ENCODE measurements at regions not wholly inside any gene's neighbourhood (a gene's known extent, or its start where the extent isn't known, plus 50 kb on each side); places are given as distances from the start of the nearest gene placed in this dataset.

DNA sequence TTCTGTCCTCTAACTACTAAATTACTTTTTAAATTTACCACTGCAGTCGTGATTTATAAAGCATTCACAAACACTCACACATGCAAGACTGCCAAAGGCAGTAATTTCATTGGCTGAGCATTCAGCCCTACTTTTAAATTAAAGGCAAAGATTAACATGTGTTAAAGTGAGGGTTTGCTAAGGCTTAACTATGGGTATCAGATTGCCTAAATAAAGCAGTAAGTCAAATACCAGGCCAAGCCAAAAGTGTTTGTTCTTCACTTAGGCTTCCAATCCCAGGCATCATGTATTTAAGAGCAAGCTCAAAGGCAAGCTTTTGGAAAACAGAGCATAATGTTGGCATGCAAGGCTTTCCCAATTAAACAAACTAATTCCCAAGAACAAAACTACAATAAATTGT is 187.3 kb downstream of the SUCNR1 start:
- Histone ChIP-seq H3K9ac (no peak overlapping the region), H3K27ac (no peak overlapping the region), H3K27me3 (no peaks in the 10 kb centered on the region), H4K20me1 (no peaks in the 10 kb centered on the region), H3K9me3 (replicated peaks in 1 of 11) (peaks cover 0 to 5% (median 0%) of the 10 kb centered on the region in 11 experiments; a peak in 1 of 22 replicates), H3K4me2 (no peak overlapping the region), H3K4me1 (no peaks in the 10 kb centered on the region), H3K4me3 (no peak overlapping the region), H3K36me3 (no peaks in the 10 kb centered on the region)
- TF ChIP-seq Cebpa-rat (IDR thresholded peaks at IDR 0.05): no peak

DNA sequence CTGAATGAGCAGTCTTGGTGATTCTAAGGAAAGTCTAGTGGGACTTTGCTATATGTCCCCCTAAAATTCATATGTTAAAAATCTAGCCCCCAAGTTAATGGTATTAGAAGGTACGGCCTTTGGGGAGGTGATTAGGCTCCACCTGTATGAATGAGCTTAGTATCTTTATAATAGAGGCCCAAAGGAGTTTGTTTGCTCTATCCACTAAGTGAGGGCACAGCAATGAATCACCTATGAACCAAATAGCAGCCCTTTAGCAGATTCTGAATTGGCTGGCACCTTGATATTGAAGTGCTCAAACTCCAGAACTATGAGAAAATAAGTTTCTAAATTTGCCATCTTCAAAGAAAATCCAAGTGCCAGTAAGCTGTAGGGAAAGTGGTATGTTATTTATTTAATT is 187.9 kb downstream of the SUCNR1 start:
- no peak for TF ChIP-seq Cebpa-rat (IDR thresholded peaks at IDR 0.05)
- Histone ChIP-seq H3K9ac (no peak overlapping the region), H3K4me3 (no peak overlapping the region), H3K4me1 (no peaks in the 10 kb centered on the region), H4K20me1 (no peaks in the 10 kb centered on the region), H3K27ac (no peak overlapping the region), H3K9me3 (replicated peaks in 1 of 11) (peaks cover 0 to 5% (median 0%) of the 10 kb centered on the region in 11 experiments; a peak in 1 of 22 replicates), H3K36me3 (no peaks in the 10 kb centered on the region), H3K27me3 (no peaks in the 10 kb centered on the region), H3K4me2 (no peak overlapping the region)

DNA sequence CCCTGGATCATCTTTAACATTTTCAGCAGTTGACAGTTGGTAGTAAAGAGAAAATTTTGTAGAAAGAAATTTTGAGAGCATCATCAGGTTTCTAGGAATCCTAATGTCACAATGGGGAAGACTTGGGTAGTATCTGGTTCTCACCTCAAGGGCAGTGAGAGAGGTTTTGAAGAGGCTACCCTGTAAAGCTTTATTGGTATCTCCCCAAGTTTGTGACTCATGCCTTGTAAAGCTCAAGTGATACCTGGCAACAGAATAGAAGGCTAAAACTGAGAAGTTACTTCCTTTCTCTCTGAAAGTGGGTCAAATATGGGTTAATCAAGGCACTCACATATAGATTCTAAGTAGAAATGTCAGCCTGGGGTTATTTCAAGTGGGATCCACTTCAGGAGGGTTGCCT is 196.4 kb downstream of the SUCNR1 start:
- TF ChIP-seq Cebpa-rat (IDR thresholded peaks at IDR 0.05): no peak
- no peak overlapping the region for H3K9ac ChIP-seq
- no peaks in the 10 kb centered on the region for H4K20me1 ChIP-seq
- no peak overlapping the region for H3K4me3 ChIP-seq
- H3K9me3 ChIP-seq (replicated peaks in 1 of 11): peaks cover 0 to 7% (median 0%) of the 10 kb centered on the region in 11 experiments; a peak in 2 of 22 replicates
- H3K4me1 ChIP-seq: no peaks in the 10 kb centered on the region
- no peaks in the 10 kb centered on the region for H3K36me3 ChIP-seq
- no peak overlapping the region for H3K27ac ChIP-seq
- no peaks in the 10 kb centered on the region for H3K27me3 ChIP-seq
- no peak overlapping the region for H3K4me2 ChIP-seq

DNA sequence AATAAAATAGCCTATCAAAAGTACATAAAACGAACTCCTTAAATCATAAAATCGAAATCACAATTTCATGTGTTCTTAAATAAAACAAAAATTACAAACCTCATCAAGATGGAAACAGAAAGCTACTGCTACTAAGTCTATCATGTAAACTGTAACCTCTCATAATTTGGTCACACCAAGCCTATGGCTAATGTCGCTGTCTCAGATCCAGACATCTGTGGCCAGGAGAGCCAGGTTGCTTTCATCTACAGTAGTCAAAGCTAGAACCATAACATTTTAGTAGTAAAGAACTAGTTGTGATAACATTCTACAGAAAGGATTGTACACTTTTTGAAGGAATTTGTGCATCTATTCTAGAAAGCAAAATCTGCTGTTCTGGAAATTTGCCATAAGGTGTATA is 197.4 kb upstream of the MBNL1 start:
- no peak for TF ChIP-seq Cebpa-rat (IDR thresholded peaks at IDR 0.05)

DNA sequence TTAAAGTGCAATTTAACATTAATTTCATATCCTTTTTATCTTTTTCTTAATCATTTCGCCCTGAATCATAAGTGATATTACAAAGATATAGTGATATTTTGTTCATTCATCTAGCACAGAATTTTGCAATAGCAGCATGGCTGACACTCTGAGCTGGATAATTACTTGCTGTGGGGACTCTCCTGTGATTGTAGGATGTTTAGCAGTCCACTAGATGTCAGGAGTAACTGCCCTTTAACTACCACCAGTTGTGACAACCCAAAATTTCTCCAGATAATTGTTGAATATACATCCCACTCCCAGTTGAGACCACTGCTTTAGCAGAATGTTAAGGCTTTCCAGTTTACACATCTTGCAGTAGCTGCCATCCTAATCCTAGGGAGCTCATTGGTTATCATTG is 196.8 kb upstream of the MBNL1 start:
- peaks cover 0 to 7% (median 0%) of the 10 kb centered on the region in 11 experiments; a peak in 2 of 22 replicates for H3K9me3 ChIP-seq (replicated peaks in 1 of 11)
- H3K4me1 ChIP-seq: no peaks in the 10 kb centered on the region
- TF ChIP-seq Cebpa-rat (IDR thresholded peaks at IDR 0.05): no peak
- H3K4me3 ChIP-seq: no peak overlapping the region
- H3K36me3 ChIP-seq: no peaks in the 10 kb centered on the region
- H3K4me2 ChIP-seq: no peak overlapping the region
- H3K27ac ChIP-seq: no peak overlapping the region
- H4K20me1 ChIP-seq: no peaks in the 10 kb centered on the region
- H3K27me3 ChIP-seq: no peaks in the 10 kb centered on the region
- no peak overlapping the region for H3K9ac ChIP-seq

More for the DNA sequence above, 197.4 kb upstream of the MBNL1 start:
- H3K27ac ChIP-seq: no peak overlapping the region
- no peak overlapping the region for H3K4me3 ChIP-seq
- H3K4me1 ChIP-seq: no peaks in the 10 kb centered on the region
- no peaks in the 10 kb centered on the region for H3K27me3 ChIP-seq
- no peaks in the 10 kb centered on the region for H4K20me1 ChIP-seq
- no peak overlapping the region for H3K9ac ChIP-seq
- H3K36me3 ChIP-seq: no peaks in the 10 kb centered on the region
- peaks cover 0 to 7% (median 0%) of the 10 kb centered on the region in 11 experiments; a peak in 2 of 22 replicates for H3K9me3 ChIP-seq (replicated peaks in 1 of 11)
- H3K4me2 ChIP-seq: no peak overlapping the region

DNA sequence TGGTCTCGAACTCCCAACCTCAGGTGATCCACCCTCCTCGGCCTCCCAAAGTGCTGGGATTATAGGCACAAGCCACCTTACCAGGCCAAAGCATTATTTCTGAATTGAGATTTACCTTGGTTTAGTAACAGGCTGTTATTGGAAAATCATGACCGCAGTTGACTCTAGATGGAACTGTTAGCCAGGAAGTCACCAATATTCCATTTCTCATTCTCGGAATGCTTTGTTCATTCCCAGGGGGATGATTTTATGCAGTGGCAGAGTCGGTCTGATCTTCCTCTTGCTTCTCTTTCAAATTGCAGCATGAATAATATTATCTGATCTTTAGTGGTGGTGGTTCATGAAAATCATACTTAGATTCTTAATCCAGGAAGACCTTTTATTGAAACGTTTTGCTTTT is 195.5 kb upstream of the MBNL1 start:
- Histone ChIP-seq H3K4me3 (no peak overlapping the region), H3K4me1 (no peaks in the 10 kb centered on the region), H3K27me3 (no peaks in the 10 kb centered on the region), H3K9ac (no peak overlapping the region), H3K4me2 (no peak overlapping the region), H3K27ac (no peak overlapping the region), H3K9me3 (replicated peaks in 1 of 11) (peaks cover 0 to 7% (median 0%) of the 10 kb centered on the region in 11 experiments; a peak in 2 of 22 replicates), H4K20me1 (no peaks in the 10 kb centered on the region), H3K36me3 (no peaks in the 10 kb centered on the region)
- no peak for TF ChIP-seq Cebpa-rat (IDR thresholded peaks at IDR 0.05)

DNA sequence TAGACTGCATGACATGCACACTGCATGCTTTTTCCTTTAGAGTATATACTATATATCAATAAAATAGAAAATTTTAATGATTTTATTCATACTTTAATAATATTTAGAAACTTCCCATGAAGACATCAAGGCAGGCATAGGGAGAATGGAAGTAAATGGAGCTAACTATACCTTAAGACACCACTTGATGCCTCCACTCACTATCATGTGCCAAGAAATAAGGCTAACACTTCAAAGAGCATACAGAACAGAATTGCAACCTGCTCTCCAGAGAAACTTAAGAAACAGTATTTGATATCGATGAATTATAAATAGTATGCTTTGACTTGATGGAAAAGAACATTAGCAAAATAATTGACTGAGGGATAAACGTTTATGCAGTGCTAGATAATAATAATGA is 192.6 kb upstream of the MBNL1 start:
- TF ChIP-seq Cebpa-rat (IDR thresholded peaks at IDR 0.05): no peak
- peaks cover 0 to 1% (median 0%) of the 10 kb centered on the region in 10 experiments; a peak in 3 of 20 replicates for H3K4me1 ChIP-seq

DNA sequence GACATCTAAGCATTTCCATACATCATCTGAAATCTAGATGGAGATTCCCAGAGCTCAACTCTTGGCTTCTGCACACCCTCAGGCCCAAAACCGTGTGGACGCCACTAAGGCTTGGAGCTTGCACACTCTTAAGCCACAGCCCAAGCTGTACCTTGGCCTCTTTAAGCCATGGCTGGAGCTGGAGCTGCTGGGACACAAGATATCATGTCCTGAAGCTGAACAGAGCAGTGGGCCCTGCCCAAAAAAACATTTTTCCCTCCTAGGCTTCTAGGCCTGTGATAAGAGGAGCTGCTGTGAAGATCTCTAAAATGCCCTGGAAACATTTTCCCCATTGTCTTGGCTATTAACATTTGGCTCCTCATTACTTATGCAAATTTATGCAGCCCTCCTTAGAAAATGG is 188.7 kb upstream of the MBNL1 start:
- H3K36me3 ChIP-seq: no peaks in the 10 kb centered on the region
- no peak overlapping the region for H3K9ac ChIP-seq

More for the DNA sequence above, 192.6 kb upstream of the MBNL1 start:
- H3K27ac ChIP-seq: no peak overlapping the region
- H3K9ac ChIP-seq: no peak overlapping the region
- no peak overlapping the region for H3K4me2 ChIP-seq
- H3K36me3 ChIP-seq: no peaks in the 10 kb centered on the region
- H3K9me3 ChIP-seq (replicated peaks in 1 of 11): peaks cover 7 to 17% (median 10%) of the 10 kb centered on the region in 11 experiments; a peak in 20 of 22 replicates
- no peak overlapping the region for H3K4me3 ChIP-seq
- H4K20me1 ChIP-seq: no peaks in the 10 kb centered on the region
- H3K27me3 ChIP-seq: no peaks in the 10 kb centered on the region

DNA sequence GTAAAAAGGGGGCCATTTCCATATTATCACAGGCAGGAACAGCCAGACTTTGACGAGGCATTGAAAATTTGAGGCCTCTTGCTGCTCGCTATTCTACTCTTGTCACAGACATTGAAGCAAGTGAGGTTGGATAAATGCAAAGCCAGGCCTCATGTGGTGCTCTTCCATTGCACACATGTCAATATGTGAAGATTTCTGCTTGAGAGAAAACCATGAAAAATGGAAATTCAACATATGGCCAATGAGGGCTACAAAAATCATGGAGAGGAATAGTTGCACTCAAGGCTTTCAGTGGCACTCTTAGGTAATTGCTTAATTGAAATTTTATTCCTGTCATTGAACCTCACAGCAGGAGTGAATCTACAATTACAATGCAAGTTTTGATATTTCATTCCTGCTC is 185.6 kb upstream of the MBNL1 start:
- Histone ChIP-seq H3K9ac (no peak overlapping the region), H3K9me3 (replicated peaks in 1 of 11) (peaks cover 7 to 17% (median 10%) of the 10 kb centered on the region in 11 experiments; a peak in 20 of 22 replicates), H3K27me3 (no peaks in the 10 kb centered on the region), H4K20me1 (no peaks in the 10 kb centered on the region), H3K4me1 (peaks cover 0 to 12% (median 0%) of the 10 kb centered on the region in 10 experiments; a peak in 6 of 20 replicates), H3K4me2 (no peak overlapping the region), H3K27ac (no peak overlapping the region), H3K4me3 (no peak overlapping the region), H3K36me3 (no peaks in the 10 kb centered on the region)
- TF ChIP-seq Cebpa-rat (IDR thresholded peaks at IDR 0.05): no peak

More for the DNA sequence above, 188.7 kb upstream of the MBNL1 start:
- Histone ChIP-seq H3K27me3 (no peaks in the 10 kb centered on the region), H3K4me2 (no peak overlapping the region), H3K4me3 (no peak overlapping the region), H3K9me3 (replicated peaks in 1 of 11) (peaks cover 7 to 17% (median 10%) of the 10 kb centered on the region in 11 experiments; a peak in 20 of 22 replicates), H3K27ac (no peak overlapping the region), H4K20me1 (no peaks in the 10 kb centered on the region), H3K4me1 (peaks cover 0 to 12% (median 0%) of the 10 kb centered on the region in 10 experiments; a peak in 6 of 20 replicates)
- TF ChIP-seq Cebpa-rat (IDR thresholded peaks at IDR 0.05): no peak

DNA sequence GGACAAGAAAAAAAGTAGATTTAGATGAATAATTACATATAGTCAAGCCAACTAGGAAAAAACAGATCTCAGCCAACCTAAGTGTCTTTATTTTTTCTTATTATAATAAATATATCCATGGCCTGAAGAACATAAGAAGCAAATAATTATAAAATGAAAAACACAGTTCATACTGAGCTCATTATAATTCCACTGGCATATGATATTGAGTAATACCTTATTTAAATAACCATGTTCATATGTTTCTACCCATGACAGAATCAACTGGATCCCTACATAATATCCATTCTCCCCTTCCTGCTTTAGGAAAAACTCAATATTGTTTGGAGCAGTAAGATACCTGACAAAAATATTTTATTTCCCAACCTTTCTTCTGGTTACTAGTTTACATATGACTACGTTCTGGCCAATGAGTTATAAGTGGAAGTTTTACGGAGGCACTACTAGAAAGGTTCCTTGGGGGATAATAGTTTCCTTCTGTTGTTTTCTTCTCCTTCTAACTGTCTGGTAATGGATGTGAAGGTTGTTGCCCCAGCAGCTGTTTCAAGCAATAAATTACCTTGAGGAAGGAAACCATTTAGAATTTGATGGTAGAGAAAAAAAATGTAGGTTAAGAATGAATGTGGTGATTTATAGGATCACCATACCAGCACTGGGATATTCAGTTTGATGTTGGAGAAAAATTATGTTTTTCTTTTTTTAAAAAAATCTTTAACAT is 184.1 kb upstream of the MBNL1 start:
- no peak for TF ChIP-seq Cebpa-rat (IDR thresholded peaks at IDR 0.05)
- peaks cover 5 to 11% (median 7%) of the 10 kb centered on the region in 11 experiments; a peak in 20 of 22 replicates for H3K9me3 ChIP-seq (replicated peaks in 1 of 11)
- no peak overlapping the region for H3K27ac ChIP-seq
- H3K9ac ChIP-seq: no peak overlapping the region
- H4K20me1 ChIP-seq: no peaks in the 10 kb centered on the region
- H3K4me2 ChIP-seq: no peak overlapping the region
- H3K36me3 ChIP-seq: no peaks in the 10 kb centered on the region
- peaks cover 0 to 12% (median 0%) of the 10 kb centered on the region in 10 experiments; a peak in 6 of 20 replicates for H3K4me1 ChIP-seq
- H3K4me3 ChIP-seq: no peak overlapping the region
- H3K27me3 ChIP-seq: no peaks in the 10 kb centered on the region
